HG03565 (cell line): ENCODE measurements at regions not wholly inside any gene's neighbourhood (a gene's known extent, or its start where the extent isn't known, plus 50 kb on each side); places are given as distances from the start of the nearest gene placed in this dataset.
"Not testable (repeated sequence)": the region's sequence is repeated elsewhere in the genome, so short reads cannot be mapped to it uniquely, and the experiment has no call there.

Experiments used
- ATAC-seq: cut with Tn5 transposase; IDR thresholded peaks from one replicate; pipeline ENCODE4 v1.9.1; 2021; ENCODE audit warnings: mild to moderate bottlenecking, moderate library complexity; ENCODE audit not compliant: unreplicated experiment

- ATAC-seq: no peak
Measured at GRCh38 chr6:22132656-22133055, 164.2 kb downstream of the PRL start.

DNA sequence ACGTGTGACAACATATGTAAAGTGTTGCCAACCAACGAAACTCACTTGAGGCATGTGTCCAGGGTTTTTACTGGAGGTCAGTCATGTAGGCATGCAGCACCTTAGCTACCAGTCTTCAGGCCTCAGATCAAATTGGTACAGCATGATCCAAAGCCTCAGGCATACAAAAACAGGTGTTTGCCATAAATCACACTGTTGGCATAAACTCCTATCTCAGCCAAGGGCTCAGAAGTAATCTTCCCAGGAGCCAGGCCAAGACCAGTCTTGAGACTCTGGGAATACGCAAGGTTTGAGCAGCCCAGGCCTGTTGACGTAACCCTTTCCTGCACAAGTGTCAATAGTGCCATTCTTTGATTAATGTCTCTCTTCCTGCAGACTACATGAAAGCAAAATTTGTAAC lies 163.5 kb downstream of the PRL start:
- ATAC-seq: no peak

DNA sequence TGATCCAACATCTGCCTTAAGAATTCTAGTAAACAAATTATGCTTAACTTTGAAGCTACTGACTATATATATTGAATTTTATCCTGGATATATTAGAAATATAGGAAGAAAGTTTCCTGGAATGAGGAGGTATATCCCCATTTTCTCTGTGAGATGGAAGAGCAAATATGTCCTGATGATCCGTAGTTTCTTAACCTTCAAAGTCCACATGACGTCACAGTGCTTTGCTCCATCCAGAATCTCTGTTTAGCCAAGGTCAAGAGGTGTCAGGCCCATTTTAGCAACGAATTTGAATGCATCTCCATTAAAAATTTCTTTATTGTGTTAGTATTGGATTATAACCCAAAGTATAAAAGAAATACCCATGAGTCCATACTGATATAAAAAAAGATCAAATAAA lies 162.5 kb downstream of the PRL start:
- no peak for ATAC-seq

GRCh38 chr6:22135395-22135794 lies 161.4 kb downstream of the PRL start:
- ATAC-seq: no peak

GRCh38 chr6:22140736-22141135 lies 156.1 kb downstream of the PRL start:
- ATAC-seq: not testable (repeated sequence)

GRCh38 chr6:22141241-22141745 lies 155.5 kb downstream of the PRL start:
- no peak for ATAC-seq

- no peak for ATAC-seq
Measured at GRCh38 chr6:22142856-22143255, 154.0 kb downstream of the PRL start.

- ATAC-seq: no peak
Measured at GRCh38 chr6:22145376-22145775, 151.5 kb downstream of the PRL start.

- ATAC-seq: no peak
Measured at GRCh38 chr6:22145823-22146677, 150.8 kb downstream of the PRL start.

DNA sequence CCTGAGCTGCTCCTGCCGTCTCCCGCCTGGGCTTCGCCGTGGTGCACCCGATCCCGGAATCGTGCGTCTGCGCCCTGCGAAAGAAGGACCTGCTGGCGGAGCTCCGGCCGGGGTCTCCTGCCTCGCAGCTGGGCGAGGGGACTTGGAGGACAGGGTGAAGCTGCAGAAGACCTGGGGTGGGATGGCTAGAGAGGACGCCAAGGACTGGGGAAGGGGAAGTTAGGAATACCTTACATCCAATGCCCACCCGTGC lies 150.2 kb downstream of the PRL start:
- ATAC-seq: no peak

GRCh38 chr6:22146931-22147701 lies 149.7 kb downstream of the PRL start:
- no peak for ATAC-seq

DNA sequence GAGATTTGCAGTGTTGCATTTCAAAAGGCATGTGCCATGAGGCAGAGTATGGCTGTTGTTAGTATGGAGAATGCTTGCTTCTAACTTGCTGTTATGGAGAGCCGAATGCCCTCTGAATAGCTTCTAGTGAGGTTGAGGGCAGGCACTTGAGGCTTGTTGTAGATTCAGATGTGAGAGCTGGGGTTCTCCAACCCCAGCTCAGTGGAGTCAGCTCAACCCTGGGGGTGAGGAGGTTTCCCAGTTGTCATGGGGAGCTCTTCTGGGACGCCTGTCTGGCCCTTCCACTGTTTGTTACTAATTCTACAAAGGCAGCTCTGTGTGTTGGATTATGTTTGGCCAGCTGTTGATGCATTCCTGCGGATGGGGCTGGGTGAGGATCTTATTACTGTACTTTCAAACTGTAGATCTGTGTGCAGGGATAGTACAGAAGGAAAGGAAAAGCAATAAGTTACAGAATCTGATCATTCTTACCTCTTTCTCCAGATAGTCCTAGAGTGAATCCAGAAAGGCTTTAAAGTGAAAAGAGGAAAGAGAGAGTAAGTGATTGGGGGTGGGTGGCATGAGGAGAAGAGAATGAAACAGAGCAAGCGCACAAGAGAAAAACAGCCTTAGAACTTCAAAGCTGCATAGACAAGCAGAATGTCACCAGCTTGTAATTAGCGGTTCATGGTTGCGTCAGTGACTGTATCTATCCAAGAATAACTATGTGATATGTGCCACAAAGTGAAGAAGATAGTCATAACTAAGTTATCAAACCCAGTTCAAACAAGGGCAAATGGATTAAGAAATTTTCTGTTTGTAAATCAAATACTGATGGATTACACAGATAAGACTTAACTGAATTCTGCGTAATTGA lies 148.7 kb downstream of the PRL start:
- ATAC-seq: no peak

DNA sequence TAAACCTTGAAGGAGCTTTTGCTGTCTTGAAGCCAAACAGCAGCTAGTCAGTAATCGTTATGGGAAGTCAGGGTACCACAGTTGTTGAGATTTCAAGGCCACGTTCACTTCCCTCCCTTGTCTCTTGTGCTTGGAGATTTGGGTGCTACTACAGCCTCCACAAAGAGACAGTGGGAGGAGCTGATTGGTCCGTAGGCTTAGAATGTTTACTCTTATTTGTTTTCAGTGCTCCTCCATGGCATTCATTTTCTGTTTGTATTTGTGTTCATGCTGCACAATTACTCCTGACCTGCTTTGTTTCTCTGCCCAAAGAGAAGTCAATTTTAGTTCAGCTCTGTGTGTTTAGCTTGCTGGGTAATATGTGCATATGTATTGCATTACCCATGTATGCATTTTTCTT lies 147.7 kb downstream of the PRL start:
- no peak for ATAC-seq

- ATAC-seq: no peak
Measured at GRCh38 chr6:22149501-22150367, 147.1 kb downstream of the PRL start.

- no peak for ATAC-seq
Measured at GRCh38 chr6:22150368-22151035, 146.3 kb downstream of the PRL start.

GRCh38 chr6:22151892-22152291 lies 144.9 kb downstream of the PRL start:
- ATAC-seq: no peak

GRCh38 chr6:22152841-22153240 lies 144.0 kb downstream of the PRL start:
- ATAC-seq: no peak

- ATAC-seq: no peak
Measured at GRCh38 chr6:22153384-22154158, 143.3 kb downstream of the PRL start.

- ATAC-seq: no peak
Measured at GRCh38 chr6:22155551-22155950, 141.3 kb downstream of the PRL start.
